ENCODE measurements at regions not wholly inside any gene's neighbourhood (a gene's known extent, or its start where the extent isn't known, plus 50 kb on each side); places are given as distances from the start of the nearest gene placed in this dataset.

DNA sequence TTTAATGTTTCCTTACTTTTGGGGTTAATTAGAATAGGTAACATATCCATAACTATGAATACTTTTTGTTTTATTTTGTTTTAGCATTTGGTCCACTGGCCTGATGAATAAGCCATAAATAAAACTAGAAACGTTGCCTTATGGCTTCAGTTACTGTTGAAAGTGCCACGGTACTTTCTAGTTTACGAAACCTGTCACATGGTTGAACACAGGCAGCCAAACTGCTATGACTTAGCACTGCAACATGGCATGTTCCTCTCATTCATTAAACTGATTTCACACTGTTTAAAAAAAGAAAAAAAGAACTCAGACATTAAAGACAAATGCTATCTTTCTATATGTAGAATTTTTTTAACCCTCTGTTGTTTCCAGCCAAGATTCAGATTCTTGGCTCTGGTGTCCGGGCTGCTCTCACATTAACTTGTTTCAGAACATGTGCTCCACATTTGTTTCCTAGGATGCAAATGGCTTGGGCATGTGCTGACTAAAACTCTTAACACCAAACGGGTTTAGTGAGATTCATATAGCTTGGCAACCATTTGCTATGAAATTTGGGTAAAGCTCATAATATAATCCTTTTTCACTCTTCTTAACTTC lies 323.9 kb upstream of the RND3 start:
- TF ChIP-seq, protein P1, sequence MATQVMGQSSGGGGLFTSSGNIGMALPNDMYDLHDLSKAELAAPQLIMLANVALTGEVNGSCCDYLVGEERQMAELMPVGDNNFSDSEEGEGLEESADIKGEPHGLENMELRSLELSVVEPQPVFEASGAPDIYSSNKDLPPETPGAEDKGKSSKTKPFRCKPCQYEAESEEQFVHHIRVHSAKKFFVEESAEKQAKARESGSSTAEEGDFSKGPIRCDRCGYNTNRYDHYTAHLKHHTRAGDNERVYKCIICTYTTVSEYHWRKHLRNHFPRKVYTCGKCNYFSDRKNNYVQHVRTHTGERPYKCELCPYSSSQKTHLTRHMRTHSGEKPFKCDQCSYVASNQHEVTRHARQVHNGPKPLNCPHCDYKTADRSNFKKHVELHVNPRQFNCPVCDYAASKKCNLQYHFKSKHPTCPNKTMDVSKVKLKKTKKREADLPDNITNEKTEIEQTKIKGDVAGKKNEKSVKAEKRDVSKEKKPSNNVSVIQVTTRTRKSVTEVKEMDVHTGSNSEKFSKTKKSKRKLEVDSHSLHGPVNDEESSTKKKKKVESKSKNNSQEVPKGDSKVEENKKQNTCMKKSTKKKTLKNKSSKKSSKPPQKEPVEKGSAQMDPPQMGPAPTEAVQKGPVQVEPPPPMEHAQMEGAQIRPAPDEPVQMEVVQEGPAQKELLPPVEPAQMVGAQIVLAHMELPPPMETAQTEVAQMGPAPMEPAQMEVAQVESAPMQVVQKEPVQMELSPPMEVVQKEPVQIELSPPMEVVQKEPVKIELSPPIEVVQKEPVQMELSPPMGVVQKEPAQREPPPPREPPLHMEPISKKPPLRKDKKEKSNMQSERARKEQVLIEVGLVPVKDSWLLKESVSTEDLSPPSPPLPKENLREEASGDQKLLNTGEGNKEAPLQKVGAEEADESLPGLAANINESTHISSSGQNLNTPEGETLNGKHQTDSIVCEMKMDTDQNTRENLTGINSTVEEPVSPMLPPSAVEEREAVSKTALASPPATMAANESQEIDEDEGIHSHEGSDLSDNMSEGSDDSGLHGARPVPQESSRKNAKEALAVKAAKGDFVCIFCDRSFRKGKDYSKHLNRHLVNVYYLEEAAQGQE (IDR thresholded peaks at IDR 0.05; ENCODE audit: insufficient read depth in 1 of 2, low read depth in 2 of 2, low read length in 2 of 2), result no peak
- TF ChIP-seq FOXP2 (optimal IDR thresholded peaks at IDR 0.05; ENCODE audit: borderline replicate concordance, extremely low read depth, extremely low read length, insufficient read depth) (no peak), SIN3A (IDR thresholded peaks at IDR 0.05; ENCODE audit: borderline replicate concordance, insufficient read depth, low read length) (no peak), POLR2AphosphoS5 (IDR thresholded peaks at IDR 0.05; ENCODE audit: low read depth, low read length) (no peak), TAF1 (IDR thresholded peaks at IDR 0.05; ENCODE audit: borderline replicate concordance, insufficient read depth, low read length) (no peak)

DNA sequence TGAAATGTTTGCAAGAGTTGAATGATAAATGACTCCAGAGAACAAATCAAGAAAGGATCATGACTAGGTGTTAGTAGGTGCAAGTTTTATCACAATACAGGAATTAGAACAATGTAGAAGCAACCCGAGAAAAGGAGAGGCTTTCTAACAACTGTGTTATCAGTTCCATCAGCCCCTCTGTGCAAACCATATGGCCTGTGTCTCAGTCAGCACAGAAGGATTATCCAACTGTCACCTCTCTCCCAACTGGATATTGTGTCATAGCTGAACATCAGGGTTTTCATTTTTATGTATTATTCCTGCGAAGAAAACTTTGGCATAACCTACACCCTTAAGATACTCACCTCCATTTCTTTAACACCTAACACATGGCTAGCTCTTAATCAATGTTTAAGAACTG lies 321.6 kb upstream of the RND3 start:
- TF ChIP-seq, protein P1 (IDR thresholded peaks at IDR 0.05; ENCODE audit: insufficient read depth in 1 of 2, low read depth in 2 of 2, low read length in 2 of 2), result no peak

DNA sequence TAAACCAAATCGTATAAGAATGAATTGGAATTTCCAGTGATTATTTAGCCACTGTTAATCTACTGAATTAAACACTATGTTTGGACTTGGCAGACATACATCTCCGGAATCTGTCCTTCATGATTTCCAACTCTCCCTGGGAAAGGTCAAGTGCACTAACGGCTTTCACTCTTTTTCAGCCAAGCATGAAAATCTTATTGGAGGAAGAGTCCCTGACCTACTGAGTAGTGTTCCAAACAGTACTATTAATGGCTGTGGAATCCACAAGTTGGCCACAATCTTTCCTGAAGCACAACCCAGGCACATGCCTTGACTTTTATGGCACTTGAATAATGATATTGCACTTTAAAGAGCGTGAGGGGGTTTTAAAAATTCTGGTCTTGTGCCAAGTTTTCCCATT lies 318.9 kb upstream of the RND3 start:
- TF ChIP-seq, protein P1 (IDR thresholded peaks at IDR 0.05; ENCODE audit: insufficient read depth in 1 of 2, low read depth in 2 of 2, low read length in 2 of 2), result no peak
- TF ChIP-seq POLR2AphosphoS5 (IDR thresholded peaks at IDR 0.05; ENCODE audit: low read depth, low read length) (no peak), TAF1 (IDR thresholded peaks at IDR 0.05; ENCODE audit: borderline replicate concordance, insufficient read depth, low read length) (no peak), SIN3A (IDR thresholded peaks at IDR 0.05; ENCODE audit: borderline replicate concordance, insufficient read depth, low read length) (no peak), FOXP2 (optimal IDR thresholded peaks at IDR 0.05; ENCODE audit: borderline replicate concordance, extremely low read depth, extremely low read length, insufficient read depth) (no peak)

DNA sequence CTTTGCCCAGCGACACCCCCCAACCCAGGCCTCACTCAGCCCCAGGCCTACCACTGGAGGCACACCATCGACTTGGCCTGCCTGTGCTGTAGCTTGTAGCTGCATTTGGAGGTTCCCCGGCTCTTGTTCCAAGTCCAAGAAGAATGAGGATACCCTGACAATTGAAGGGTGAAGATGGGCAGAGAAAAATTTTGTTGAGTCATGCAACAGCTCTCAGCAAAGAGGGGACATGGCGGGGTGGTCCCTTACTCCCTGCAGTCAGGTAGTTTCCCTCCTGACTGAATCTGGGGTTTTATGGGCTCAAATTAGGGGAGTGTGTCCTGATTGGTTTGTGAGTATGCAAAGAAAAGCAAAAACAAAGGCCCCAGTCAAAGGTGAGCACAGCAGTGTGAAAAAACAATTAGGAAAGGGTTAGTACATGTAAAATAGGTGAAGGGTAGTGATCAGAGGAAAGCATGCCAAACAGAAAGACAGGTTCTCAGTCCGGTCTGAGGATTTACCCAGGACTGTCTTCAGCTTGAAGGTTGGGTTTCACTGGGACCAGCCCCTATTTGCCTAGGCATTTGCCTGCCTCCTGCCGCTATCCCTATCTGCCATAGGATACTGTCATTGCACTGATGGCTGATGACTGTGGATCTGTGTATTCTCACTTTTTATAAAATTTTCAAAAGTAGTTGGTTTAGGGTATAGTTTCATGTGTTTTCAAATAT lies 316.4 kb upstream of the RND3 start:
- no peak for TF ChIP-seq TAF1 (IDR thresholded peaks at IDR 0.05; ENCODE audit: borderline replicate concordance, insufficient read depth, low read length)
- no peak for TF ChIP-seq SIN3A (IDR thresholded peaks at IDR 0.05; ENCODE audit: borderline replicate concordance, insufficient read depth, low read length)
- TF ChIP-seq, protein P1 (IDR thresholded peaks at IDR 0.05; ENCODE audit: insufficient read depth in 1 of 2, low read depth in 2 of 2, low read length in 2 of 2), result no peak
- TF ChIP-seq FOXP2 (optimal IDR thresholded peaks at IDR 0.05; ENCODE audit: borderline replicate concordance, extremely low read depth, extremely low read length, insufficient read depth), result no peak
- no peak for TF ChIP-seq POLR2AphosphoS5 (IDR thresholded peaks at IDR 0.05; ENCODE audit: low read depth, low read length)

Measured in PFSK-1 (cell line).